Mammary epithelial cell (primary cell): ENCODE measurements at regions not wholly inside any gene's neighbourhood (a gene's known extent, or its start where the extent isn't known, plus 50 kb on each side); places are given as distances from the start of the nearest gene placed in this dataset.

Experiments used
- CTCF ChIP-seq, 2 donors: IDR thresholded peaks in 1 of 2; conservative IDR thresholded peaks in 1 of 2; 2 replicates each; pipeline ENCODE4 v1.5.1; 2011 to 2012; ENCODE audit warnings: inconsistent platforms in 2 of 2, low read length in 2 of 2, mild to moderate bottlenecking in 2 of 2, control low read depth in 1 of 2, low read depth in 1 of 2; ENCODE audit not compliant: insufficient read depth in 1 of 2; ENCODE audit errors: extremely low read depth in 1 of 2
- EZH2 ChIP-seq: IDR thresholded peaks from 2 replicates; pipeline ENCODE4 v1.6.1; 2012; ENCODE audit warnings: low read length, inconsistent platforms, borderline replicate concordance

DNA sequence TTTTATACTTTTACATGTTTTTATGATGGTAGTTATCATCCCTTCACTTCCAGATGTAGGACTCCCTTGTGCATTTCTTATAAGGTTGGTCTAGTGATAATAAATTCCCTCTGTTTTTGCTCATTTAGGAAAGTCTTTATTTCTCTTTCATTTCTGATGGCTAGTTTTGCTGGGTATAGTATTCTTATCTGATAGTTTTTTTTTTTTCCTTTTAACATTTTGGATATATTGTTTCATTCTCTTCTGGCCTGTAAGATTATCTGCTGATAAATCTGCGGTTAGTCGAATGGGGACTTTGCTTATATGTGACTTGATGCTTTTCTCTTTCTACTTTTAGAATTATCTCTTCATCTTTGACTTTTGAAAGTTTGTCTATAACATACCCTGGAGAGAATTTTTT, 153.1 kb upstream of the MPHOSPH6 start:
- TF ChIP-seq EZH2: no peak
- no peak for TF ChIP-seq CTCF (conservative IDR thresholded peaks at IDR 0.05 in 1 of 2, IDR thresholded peaks at IDR 0.05 in 1 of 2; ENCODE audit: extremely low read depth in 1 of 2, insufficient read depth in 1 of 2, low read depth in 1 of 2, low read length in 2 of 2)
